KMS-11 (cell line): ENCODE measurements at regions not wholly inside any gene's neighbourhood (a gene's known extent, or its start where the extent isn't known, plus 50 kb on each side); places are given as distances from the start of the nearest gene placed in this dataset.

Experiments used
- H2AFZ ChIP-seq: fragments of 200-600 bp; sonication (generic); 2 replicates; pipeline ENCODE4 v1.6.1; 2016; ENCODE audit warnings: antibody characterized with exemption, mixed run types, low read depth
- H3K27ac ChIP-seq: fragments of 200-600 bp; sonication (generic); 2 replicates; pipeline ENCODE4 v1.6.1; 2016; ENCODE audit warnings: mild to moderate bottlenecking, mixed run types
- H3K27me3 ChIP-seq: fragments of 200-600 bp; sonication (generic); 2 replicates; pipeline ENCODE4 v1.6.1; 2017; ENCODE audit warnings: mild to moderate bottlenecking, low read depth, mixed run types, moderate library complexity; ENCODE audit not compliant: insufficient read depth
- H3K36me3 ChIP-seq: fragments of 200-600 bp; sonication (generic); 2 replicates; pipeline ENCODE4 v1.6.1; 2017; ENCODE audit warnings: mild to moderate bottlenecking, mixed run types; ENCODE audit not compliant: insufficient read depth
- H3K4me1 ChIP-seq: fragments of 200-600 bp; sonication (generic); 2 replicates; pipeline ENCODE4 v1.6.1; 2016; ENCODE audit warnings: mild to moderate bottlenecking, low read depth, mixed run types; ENCODE audit not compliant: poor library complexity, severe bottlenecking
- H3K4me2 ChIP-seq: fragments of 200-600 bp; sonication (generic); 2 replicates; pipeline ENCODE4 v1.7.0; 2016; ENCODE audit warnings: mild to moderate bottlenecking, mixed run types
- H3K4me3 ChIP-seq: fragments of 200-600 bp; sonication (generic); IDR thresholded peaks from 2 replicates; pipeline ENCODE4 v1.6.1; 2017; ENCODE audit warnings: low read depth, low read length, mixed read lengths; ENCODE audit not compliant: insufficient read depth
- H3K79me2 ChIP-seq: fragments of 200-600 bp; sonication (generic); 2 replicates; pipeline ENCODE4 v1.6.1; 2016; ENCODE audit warnings: low read depth, mixed run types; ENCODE audit not compliant: insufficient read depth
- H3K9ac ChIP-seq: fragments of 200-600 bp; sonication (generic); 2 replicates; pipeline ENCODE4 v1.6.1; 2016; ENCODE audit warnings: mild to moderate bottlenecking, mixed run types
- H4K20me1 ChIP-seq: fragments of 200-600 bp; sonication (generic); 2 replicates; pipeline ENCODE4 v1.6.1; 2016; ENCODE audit warnings: mild to moderate bottlenecking, mixed run types; ENCODE audit not compliant: insufficient read depth
- CTCF ChIP-seq: fragments of 200-600 bp; sonication (generic); conservative IDR thresholded peaks from 2 replicates; pipeline ENCODE4 v1.6.1; 2017; ENCODE audit warnings: low read depth, mild to moderate bottlenecking, antibody characterized with exemption, low read length, moderate library complexity, mixed read lengths

GRCh38 chr2:239600650-239601049 is 199.8 kb upstream of the HDAC4 start:
- no peaks in the 10 kb centered on the region for H3K36me3 ChIP-seq
- H4K20me1 ChIP-seq: no peaks in the 10 kb centered on the region
- no peaks in the 10 kb centered on the region for H3K4me1 ChIP-seq
- no peak overlapping the region for H2AFZ ChIP-seq
- H3K27me3 ChIP-seq: peaks cover 15% of the 10 kb centered on the region; the same call in 1 of the 2 replicates
- no peak for TF ChIP-seq CTCF
- no peak overlapping the region for H3K4me2 ChIP-seq
- H3K9ac ChIP-seq: no peak overlapping the region
- H3K27ac ChIP-seq: no peak overlapping the region
- no peaks in the 10 kb centered on the region for H3K79me2 ChIP-seq
- no peak overlapping the region for H3K4me3 ChIP-seq

GRCh38 chr2:239600001-239600593 is 199.3 kb upstream of the HDAC4 start:
- H3K79me2 ChIP-seq: no peaks in the 10 kb centered on the region
- no peaks in the 10 kb centered on the region for H3K36me3 ChIP-seq
- no peak overlapping the region for H3K4me3 ChIP-seq
- no peak overlapping the region for H3K27ac ChIP-seq
- peaks cover 15% of the 10 kb centered on the region; the same call in 1 of the 2 replicates for H3K27me3 ChIP-seq
- TF ChIP-seq CTCF: no peak
- no peaks in the 10 kb centered on the region for H4K20me1 ChIP-seq
- no peak overlapping the region for H2AFZ ChIP-seq
- H3K9ac ChIP-seq: no peak overlapping the region
- H3K4me2 ChIP-seq: no peak overlapping the region
- no peaks in the 10 kb centered on the region for H3K4me1 ChIP-seq

- no peaks in the 10 kb centered on the region for H3K36me3 ChIP-seq
Measured at GRCh38 chr2:239599299-239599698, 198.5 kb upstream of the HDAC4 start.

GRCh38 chr2:239598732-239599090 is 197.9 kb upstream of the HDAC4 start:
- no peak overlapping the region for H3K4me3 ChIP-seq
- H3K79me2 ChIP-seq: no peaks in the 10 kb centered on the region
- H3K27me3 ChIP-seq: peaks cover 15% of the 10 kb centered on the region; the same call in 1 of the 2 replicates
- no peak overlapping the region for H3K4me2 ChIP-seq
- no peak overlapping the region for H3K9ac ChIP-seq
- H2AFZ ChIP-seq: no peak overlapping the region
- H3K4me1 ChIP-seq: no peaks in the 10 kb centered on the region
- H3K36me3 ChIP-seq: no peaks in the 10 kb centered on the region
- H3K27ac ChIP-seq: no peak overlapping the region
- H4K20me1 ChIP-seq: no peaks in the 10 kb centered on the region
- no peak for TF ChIP-seq CTCF

More at GRCh38 chr2:239599299-239599698, 198.5 kb upstream of the HDAC4 start:
- H3K27ac ChIP-seq: no peak overlapping the region
- H3K4me3 ChIP-seq: no peak overlapping the region
- peaks cover 15% of the 10 kb centered on the region; the same call in 1 of the 2 replicates for H3K27me3 ChIP-seq
- TF ChIP-seq CTCF: no peak
- no peaks in the 10 kb centered on the region for H3K79me2 ChIP-seq
- H2AFZ ChIP-seq: no peak overlapping the region
- H3K9ac ChIP-seq: no peak overlapping the region
- H3K4me2 ChIP-seq: no peak overlapping the region
- no peaks in the 10 kb centered on the region for H4K20me1 ChIP-seq
- H3K4me1 ChIP-seq: no peaks in the 10 kb centered on the region
